GM23248 (cell line): ENCODE measurements at regions not wholly inside any gene's neighbourhood (a gene's known extent, or its start where the extent isn't known, plus 50 kb on each side); places are given as distances from the start of the nearest gene placed in this dataset.

Source experiments
- DNase-seq: peaks from one replicate; pipeline ENCODE4 v3.0.0-alpha.2; 2015
- H2AFZ ChIP-seq: fragments of 200-600 bp; sonication (generic); 2 replicates; pipeline ENCODE4 v1.6.1; 2016; ENCODE audit warnings: antibody characterized with exemption
- H3F3A ChIP-seq: fragments of 200-600 bp; sonication (generic); 2 replicates; pipeline ENCODE4 v1.6.1; 2016; ENCODE audit warnings: mild to moderate bottlenecking, antibody characterized with exemption, mixed run types; ENCODE audit not compliant: insufficient read depth
- H3K27ac ChIP-seq: fragments of 200-600 bp; sonication (generic); 2 replicates; pipeline ENCODE4 v1.5.1; 2016; ENCODE audit warnings: mild to moderate bottlenecking
- H3K27me3 ChIP-seq: fragments of 200-600 bp; sonication (generic); replicated peaks from 2 replicates; pipeline ENCODE4 v1.6.1; 2016; ENCODE audit warnings: mild to moderate bottlenecking; ENCODE audit not compliant: insufficient read depth
- H3K36me3 ChIP-seq: fragments of 200-600 bp; sonication (generic); 2 replicates; pipeline ENCODE4 v1.6.1; 2016; ENCODE audit warnings: low read depth, mild to moderate bottlenecking
- H3K4me1 ChIP-seq: fragments of 200-600 bp; sonication (generic); 2 replicates; pipeline ENCODE4 v1.6.1; 2016; ENCODE audit warnings: mild to moderate bottlenecking; ENCODE audit not compliant: insufficient read depth
- H3K4me2 ChIP-seq: fragments of 200-600 bp; sonication (generic); one replicate; pipeline ENCODE4 v1.6.1; 2016; ENCODE audit warnings: mild to moderate bottlenecking; ENCODE audit not compliant: unreplicated experiment
- H3K4me3 ChIP-seq: fragments of 200-600 bp; sonication (generic); 2 replicates; pipeline ENCODE4 v1.5.1; 2016; ENCODE audit warnings: mild to moderate bottlenecking
- H3K79me2 ChIP-seq: fragments of 200-600 bp; sonication (generic); 2 replicates; pipeline ENCODE4 v1.6.1; 2016; ENCODE audit warnings: mild to moderate bottlenecking; ENCODE audit not compliant: insufficient read depth
- H3K9ac ChIP-seq: fragments of 200-600 bp; sonication (generic); 2 replicates; pipeline ENCODE4 v1.6.1; 2016; ENCODE audit warnings: mild to moderate bottlenecking
- H3K9me2 ChIP-seq: fragments of 200-600 bp; sonication (generic); 2 replicates; pipeline ENCODE4 v1.6.1; 2016; ENCODE audit warnings: mixed run types, mild to moderate bottlenecking, moderate library complexity; ENCODE audit not compliant: insufficient read depth
- H3K9me3 ChIP-seq: fragments of 200-600 bp; sonication (generic); one replicate; pipeline ENCODE4 v1.6.1; 2017; ENCODE audit warnings: low read depth
- H4K20me1 ChIP-seq: fragments of 200-600 bp; sonication (generic); 2 replicates; pipeline ENCODE4 v1.6.0; 2016; ENCODE audit not compliant: insufficient read depth
- EZH2 ChIP-seq: fragments of 200-600 bp; sonication (generic); IDR thresholded peaks from 2 replicates; pipeline ENCODE4 v1.6.1; 2018; ENCODE audit warnings: antibody characterized with exemption, mild to moderate bottlenecking; ENCODE audit not compliant: insufficient read depth, poor library complexity, severe bottlenecking
- EZH2phosphoT487 ChIP-seq: fragments of 200-600 bp; sonication (generic); IDR thresholded peaks from 2 replicates; pipeline ENCODE4 v1.6.1; 2018; ENCODE audit warnings: antibody characterized with exemption, moderate library complexity, mild to moderate bottlenecking, low read depth; ENCODE audit not compliant: insufficient read depth
- WGBS, 2 experiments: methylation state at CpG; one replicate each; pipeline ENCODE4 v1.1.6; 2015 to 2017; ENCODE audit warnings: low lambda C conversion rate in 2 of 2, low coverage in 1 of 2; ENCODE audit errors: missing lambda C conversion rate in 2 of 2; 5-methylcytosine and 5-hydroxymethylcytosine counted together
- in situ Hi-C: fragments of 300-500 bp; cut with MboI; formaldehyde crosslinking; loops from 2 replicates; pipeline ENCODE4 v1.15.0; 2020

DNA sequence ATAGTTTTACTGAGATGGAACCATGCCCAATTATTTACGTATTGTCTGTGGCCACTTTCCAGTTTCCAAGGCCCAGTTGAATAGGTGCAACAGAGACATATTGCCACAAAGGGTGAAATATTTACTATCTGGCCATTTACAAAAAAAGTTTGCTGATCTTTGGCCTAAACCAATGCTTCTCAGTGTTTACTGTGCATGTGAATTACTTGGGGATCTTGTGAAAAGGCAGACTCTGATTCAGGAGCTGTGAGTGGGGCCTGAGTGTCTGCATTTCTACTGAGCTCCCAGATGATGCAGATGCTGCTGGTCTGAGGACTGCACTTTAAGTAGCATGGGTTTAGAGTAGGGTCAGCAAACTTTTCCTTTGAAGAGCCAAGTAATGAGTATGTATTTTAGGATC, 94.1 kb upstream of the PDE5A start:
- peaks cover 19% of the 10 kb centered on the region for H3F3A ChIP-seq
- no peak overlapping the region for H3K4me3 ChIP-seq
- no peak for DNase-seq
- H3K4me2 ChIP-seq: no peak overlapping the region
- no peak overlapping the region for H3K27ac ChIP-seq
- H4K20me1 ChIP-seq: no peaks in the 10 kb centered on the region
- TF ChIP-seq EZH2: no peak
- TF ChIP-seq EZH2phosphoT487: no peak
- no peaks in the 10 kb centered on the region for H3K9me2 ChIP-seq
- 89% methylated on average over 1 of the region's 1 CpG for WGBS, 2 experiments
- no peak overlapping the region for H2AFZ ChIP-seq
- no peaks in the 10 kb centered on the region for H3K27me3 ChIP-seq
- H3K36me3 ChIP-seq: no peaks in the 10 kb centered on the region
- H3K4me1 ChIP-seq: peaks cover 25% of the 10 kb centered on the region
- no peaks in the 10 kb centered on the region for H3K9me3 ChIP-seq
- in situ Hi-C loops: no loop called here
- no peaks in the 10 kb centered on the region for H3K79me2 ChIP-seq
- no peak overlapping the region for H3K9ac ChIP-seq

DNA sequence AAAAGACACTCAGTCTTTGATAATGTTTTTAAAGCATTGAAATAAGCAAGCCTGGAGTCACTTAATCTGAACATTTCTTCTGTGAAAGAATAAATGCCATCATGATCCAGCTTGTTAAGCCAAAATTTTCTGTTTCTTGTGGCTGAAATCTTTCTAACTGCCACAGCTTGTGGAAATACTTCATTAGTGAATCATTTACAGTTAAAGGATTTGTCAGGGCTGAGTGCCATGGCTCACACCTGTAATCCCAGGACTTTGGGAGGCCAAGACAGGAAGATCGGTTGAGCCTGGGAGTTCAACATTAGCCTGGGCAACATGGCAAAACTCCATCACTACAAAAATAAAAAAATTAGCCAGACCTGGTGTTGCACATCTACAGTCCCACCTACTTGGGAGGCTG, 93.3 kb upstream of the PDE5A start:
- H2AFZ ChIP-seq: no peak overlapping the region
- no peaks in the 10 kb centered on the region for H4K20me1 ChIP-seq
- H3K79me2 ChIP-seq: no peaks in the 10 kb centered on the region
- no peak overlapping the region for H3K27ac ChIP-seq
- peaks cover 4% of the 10 kb centered on the region for H3K9me3 ChIP-seq
- no peak overlapping the region for H3K9ac ChIP-seq
- H3K36me3 ChIP-seq: no peaks in the 10 kb centered on the region
- H3K9me2 ChIP-seq: no peaks in the 10 kb centered on the region
- WGBS, 2 experiments: 33 to 77% methylated on average over 1 of the region's 1 CpG
- H3K27me3 ChIP-seq: no peaks in the 10 kb centered on the region
- no peak overlapping the region for H3K4me3 ChIP-seq
- no peak for TF ChIP-seq EZH2
- TF ChIP-seq EZH2phosphoT487: no peak
- H3F3A ChIP-seq: peaks cover 11% of the 10 kb centered on the region
- in situ Hi-C loops: no loop called here
- DNase-seq: no peak
- peaks cover 17% of the 10 kb centered on the region for H3K4me1 ChIP-seq
- no peak overlapping the region for H3K4me2 ChIP-seq

DNA sequence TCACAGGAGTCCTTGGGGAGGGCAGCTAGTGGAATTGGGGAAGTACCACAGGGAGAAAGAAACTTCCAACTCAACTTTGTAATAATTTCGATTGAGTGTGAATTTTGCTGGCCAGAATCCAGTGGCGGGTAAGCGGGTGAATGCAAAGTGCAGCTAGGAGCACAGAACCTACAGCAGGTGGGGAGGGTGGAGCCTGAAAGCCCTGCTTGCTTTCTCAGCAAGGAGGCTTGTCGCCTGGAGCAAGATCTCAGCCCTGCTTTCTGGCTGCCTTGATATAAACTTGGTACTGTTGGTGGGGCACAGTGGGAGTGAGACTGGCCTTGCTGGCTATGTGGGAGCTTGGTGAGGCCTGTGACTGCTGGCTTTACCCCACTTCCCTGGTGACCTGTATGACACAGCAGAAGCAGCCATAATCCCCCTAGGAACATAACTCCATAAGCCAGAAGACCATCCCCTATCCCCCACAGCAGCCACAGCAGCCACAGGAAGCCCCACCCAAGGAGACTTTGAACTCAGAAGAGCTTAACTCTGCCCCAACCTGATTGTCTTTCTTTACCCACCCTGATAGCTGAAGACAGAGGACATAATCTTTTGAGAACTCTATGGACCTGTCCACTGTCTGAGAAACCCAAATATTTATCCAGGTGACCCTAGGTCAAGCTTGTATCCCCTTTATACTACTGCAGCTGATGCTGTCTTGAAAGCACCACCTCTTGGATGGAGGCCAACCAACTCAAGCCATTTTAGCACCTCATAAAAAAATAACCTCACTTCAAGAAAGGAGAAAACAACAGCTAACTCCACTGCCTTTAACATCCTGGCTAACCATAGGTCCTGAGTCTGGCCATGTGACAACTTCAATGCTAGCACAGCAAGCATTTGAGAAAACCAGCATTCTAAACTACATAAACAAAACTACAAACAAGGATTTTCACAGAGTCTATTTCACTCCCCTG, 87.2 kb upstream of the PDE5A start:
- Histone ChIP-seq H3K27ac (no peak overlapping the region), H3K79me2 (no peaks in the 10 kb centered on the region), H3F3A (no peaks in the 10 kb centered on the region), H4K20me1 (no peaks in the 10 kb centered on the region), H2AFZ (no peak overlapping the region), H3K27me3 (no peaks in the 10 kb centered on the region), H3K9me3 (peaks cover 4% of the 10 kb centered on the region), H3K4me1 (no peaks in the 10 kb centered on the region), H3K36me3 (no peaks in the 10 kb centered on the region), H3K9ac (no peak overlapping the region), H3K4me2 (no peak overlapping the region), H3K9me2 (no peaks in the 10 kb centered on the region), H3K4me3 (no peak overlapping the region)
- TF ChIP-seq EZH2phosphoT487 (no peak), EZH2 (no peak)
- in situ Hi-C loops: no loop called here
- DNase-seq: no peak
- 48 to 50% methylated on average over 4 of the region's 4 CpGs for WGBS, 2 experiments

DNA sequence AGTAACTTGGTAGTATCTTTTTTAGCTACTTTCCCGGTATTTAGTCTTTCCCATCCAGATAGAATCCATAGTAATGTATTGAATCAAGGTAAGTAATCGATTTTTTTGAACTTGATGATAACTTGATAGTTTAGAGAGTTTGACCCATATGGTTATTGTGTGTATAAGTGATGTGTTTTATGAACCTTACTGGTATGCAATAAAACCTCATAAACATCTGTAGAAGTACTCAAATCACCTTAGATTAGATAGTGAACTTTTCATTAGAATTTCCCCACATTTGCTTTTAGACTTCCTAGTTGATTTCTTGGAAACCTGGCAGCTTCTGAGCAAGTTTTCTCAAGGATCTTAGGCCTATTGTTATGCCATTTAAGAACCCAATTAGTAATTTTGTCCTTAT, 80.8 kb upstream of the PDE5A start:
- in situ Hi-C loops: no loop called here
- H3K79me2 ChIP-seq: no peaks in the 10 kb centered on the region
- no peaks in the 10 kb centered on the region for H3K4me1 ChIP-seq
- no peaks in the 10 kb centered on the region for H3K9me2 ChIP-seq
- DNase-seq: no peak
- H3K4me2 ChIP-seq: no peak overlapping the region
- H3K27me3 ChIP-seq: 0 out of 2 replicates have a peak, but pooled peaks cover 6% of the 10 kb centered on the region
- 26% methylated on average over 2 of the region's 2 CpGs for WGBS, 2 experiments
- H3K36me3 ChIP-seq: no peaks in the 10 kb centered on the region
- no peak overlapping the region for H2AFZ ChIP-seq
- H3K4me3 ChIP-seq: no peak overlapping the region
- H3K27ac ChIP-seq: no peak overlapping the region
- no peaks in the 10 kb centered on the region for H3K9me3 ChIP-seq
- H4K20me1 ChIP-seq: no peaks in the 10 kb centered on the region
- no peak overlapping the region for H3K9ac ChIP-seq
- no peaks in the 10 kb centered on the region for H3F3A ChIP-seq
- TF ChIP-seq EZH2: no peak
- TF ChIP-seq EZH2phosphoT487: no peak
